IPS-18c (cell line): ENCODE measurements at regions not wholly inside any gene's neighbourhood (a gene's known extent, or its start where the extent isn't known, plus 50 kb on each side); places are given as distances from the start of the nearest gene placed in this dataset.

ENCODE experiments used
- H3K4me3 ChIP-seq: 2 replicates; pipeline ENCODE4 v1.7.0; 2013; ENCODE audit warnings: low read depth, mild to moderate bottlenecking, low read length, moderate library complexity; ENCODE audit not compliant: insufficient read depth
- H3K9me3 ChIP-seq: one replicate; pipeline ENCODE4 v1.6.1; 2013; ENCODE audit warnings: mild to moderate bottlenecking, low read length, moderate library complexity; ENCODE audit not compliant: control insufficient read depth, insufficient read depth

DNA sequence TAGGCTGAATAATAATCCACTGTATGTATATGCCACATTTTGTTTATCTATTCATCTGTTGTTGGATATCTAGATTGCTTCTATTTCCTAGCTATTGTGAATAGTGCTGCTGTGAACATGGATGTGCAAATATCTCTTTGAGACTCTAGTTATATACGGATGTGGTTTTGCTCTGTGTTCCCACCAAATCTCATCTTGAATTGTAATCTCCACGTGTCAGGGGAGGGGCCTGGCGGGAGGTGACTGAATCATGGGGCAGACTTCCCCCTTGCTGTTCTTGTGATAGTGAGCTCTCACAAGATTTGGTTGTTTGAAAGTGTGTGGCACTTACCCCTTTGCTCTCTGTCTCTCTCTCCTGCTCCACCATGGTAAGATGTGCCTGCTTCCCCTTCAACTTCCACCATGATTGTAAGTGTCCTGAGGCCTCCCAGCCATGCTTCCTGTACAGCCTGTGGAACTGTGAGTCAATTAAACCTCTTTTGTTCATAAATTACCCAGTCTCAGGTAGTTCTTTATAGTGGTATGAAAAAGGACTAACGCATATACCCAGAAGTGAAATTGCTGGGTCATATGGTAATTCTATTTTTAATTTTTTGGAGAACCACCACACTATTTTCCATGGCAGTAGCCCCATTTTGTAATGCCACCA is 86.1 kb upstream of the UPP2 start:
- no peaks in the 10 kb centered on the region for H3K9me3 ChIP-seq
- H3K4me3 ChIP-seq, result no peak overlapping the region

DNA sequence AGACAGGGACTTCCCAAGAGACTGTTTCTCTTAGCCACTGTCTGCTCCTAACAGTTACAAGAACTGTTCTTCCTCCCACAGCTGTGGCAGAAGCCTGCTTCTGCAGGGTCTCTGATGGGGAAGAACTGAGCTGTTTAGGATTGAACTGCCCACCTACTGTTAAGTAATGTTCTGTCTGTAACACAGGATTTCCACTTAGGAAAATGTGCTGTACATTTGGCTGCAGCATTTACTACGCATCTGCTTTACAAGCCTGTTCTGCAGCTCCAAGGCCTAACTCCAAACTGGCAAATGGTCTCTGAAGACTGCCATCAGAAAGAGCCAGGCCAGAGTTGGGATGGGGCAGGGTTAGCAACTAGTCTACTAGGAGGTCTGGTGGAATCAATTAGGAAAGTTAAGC is 87.8 kb upstream of the UPP2 start:
- Histone ChIP-seq H3K4me3 (no peak overlapping the region), H3K9me3 (no peaks in the 10 kb centered on the region)

DNA sequence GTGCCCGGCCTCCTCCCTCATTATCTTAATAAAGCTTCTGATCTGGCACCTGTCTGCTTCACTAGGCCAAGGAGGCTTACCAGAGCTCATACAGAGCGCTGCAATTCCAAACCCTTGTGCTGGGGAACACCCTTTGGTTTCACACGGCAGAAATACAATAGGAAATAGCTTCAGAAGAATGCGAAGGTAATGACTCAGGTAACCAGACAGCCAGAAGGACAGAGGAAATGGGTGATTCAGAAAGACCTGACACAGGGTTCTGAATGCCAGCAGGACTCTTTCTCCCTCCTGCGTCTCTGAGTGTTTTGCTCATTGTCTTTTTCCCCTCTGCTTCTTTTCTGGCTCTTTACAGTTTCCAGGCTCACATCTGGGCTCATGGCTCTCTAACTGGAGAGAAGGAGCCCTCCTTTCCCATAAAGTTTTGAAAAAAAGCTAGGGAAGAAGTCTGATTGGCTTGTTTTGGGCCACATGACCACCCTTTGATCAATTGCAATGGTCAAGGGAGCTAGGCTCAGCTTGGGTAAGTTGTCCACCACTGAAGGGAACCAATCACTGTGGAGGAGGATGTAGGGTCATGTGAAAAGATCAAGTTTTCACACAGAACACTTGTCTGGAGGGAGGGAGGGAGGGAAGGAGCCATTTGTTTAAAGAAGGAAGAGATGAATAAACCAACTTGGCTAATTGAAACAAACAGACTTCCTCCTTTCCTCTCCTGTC is 90.5 kb upstream of the UPP2 start:
- H3K4me3 ChIP-seq, result no peak overlapping the region
- H3K9me3 ChIP-seq, result no peaks in the 10 kb centered on the region

DNA sequence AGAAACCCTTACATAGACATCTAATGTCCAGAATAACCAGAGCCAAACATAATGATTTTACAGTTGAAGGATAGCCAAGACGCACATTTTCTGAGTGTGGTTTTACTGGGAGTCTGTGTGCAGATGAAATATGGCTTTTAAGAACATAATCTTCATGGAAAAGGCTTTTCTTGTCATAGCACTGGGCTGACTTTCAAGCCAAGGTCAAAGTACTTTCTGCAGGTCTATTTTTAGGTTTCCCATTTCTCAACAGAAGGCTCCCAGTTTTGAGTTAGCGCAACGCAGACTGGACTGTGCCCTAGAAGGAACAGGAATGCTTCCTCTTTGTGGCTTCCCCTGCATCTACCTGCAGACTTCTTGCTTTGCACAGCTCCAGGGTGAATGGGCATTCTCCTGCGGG is 92.3 kb upstream of the UPP2 start:
- no peak overlapping the region for H3K4me3 ChIP-seq
- H3K9me3 ChIP-seq, result no peaks in the 10 kb centered on the region

DNA sequence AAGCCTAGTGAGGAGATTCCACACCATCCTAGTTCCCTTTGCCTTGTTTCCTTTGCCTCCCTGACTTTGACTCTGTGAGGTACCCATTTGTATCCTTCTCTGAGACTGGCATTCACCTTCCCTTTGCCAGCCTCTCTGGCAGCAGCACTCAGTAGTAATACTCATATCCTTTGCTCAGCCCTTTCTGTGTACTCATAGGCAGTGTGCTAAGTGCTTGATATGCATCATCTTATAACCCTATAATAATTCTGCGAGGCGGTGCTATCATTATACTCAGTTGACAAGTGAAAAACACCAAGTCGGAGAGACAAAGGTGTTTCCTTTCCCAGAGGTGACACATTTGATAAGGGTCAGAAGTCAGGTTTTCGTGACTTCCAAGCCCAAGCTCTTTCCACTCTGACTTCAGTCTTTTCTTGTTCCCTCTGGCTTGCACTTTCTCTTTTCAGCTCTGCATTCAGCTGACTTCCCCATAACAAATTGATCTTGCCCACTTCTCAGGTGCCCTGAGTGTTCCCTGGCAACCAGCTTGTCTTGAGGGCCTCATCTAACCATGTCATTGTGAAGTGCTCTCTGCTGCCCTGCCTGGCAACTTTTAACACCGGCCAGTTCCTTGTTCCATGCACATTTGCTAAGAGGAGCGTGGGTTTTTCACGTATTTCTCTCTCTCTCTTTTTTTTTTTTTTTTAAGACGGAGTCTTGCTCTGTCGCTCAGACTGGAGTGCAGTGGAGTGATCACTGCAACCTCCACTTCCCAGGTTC is 94.5 kb upstream of the UPP2 start:
- H3K9me3 ChIP-seq, result no peaks in the 10 kb centered on the region
- H3K4me3 ChIP-seq, result no peak overlapping the region

DNA sequence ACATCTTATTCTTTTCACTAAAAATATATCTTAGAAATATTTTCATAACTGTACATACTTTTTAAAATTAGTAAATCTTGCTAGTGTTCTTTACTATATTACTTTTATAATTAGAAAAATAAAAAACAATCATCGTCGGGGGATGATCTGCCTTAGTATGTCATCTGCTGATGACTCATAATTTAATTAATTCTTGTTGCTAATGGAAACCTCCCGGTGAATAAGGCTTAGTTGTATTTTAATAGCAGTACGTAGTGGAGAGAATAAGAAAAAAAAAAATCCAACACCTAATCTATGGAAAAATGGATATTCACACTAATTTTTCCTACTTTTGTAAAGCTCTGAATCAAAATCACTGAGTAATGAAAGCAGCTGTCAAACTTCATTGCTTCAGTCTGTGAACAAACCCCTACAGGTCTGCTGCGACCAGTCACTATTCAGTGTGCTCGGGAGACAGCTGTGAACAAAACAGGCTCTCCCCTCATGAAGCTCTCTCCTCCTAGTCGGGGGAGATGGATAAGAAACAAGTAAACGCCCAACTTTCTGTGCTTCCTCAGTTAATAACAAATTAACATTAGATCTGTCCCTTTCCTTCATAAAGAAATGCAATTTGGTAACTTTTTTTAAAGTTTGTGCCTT is 97.4 kb upstream of the UPP2 start:
- Histone ChIP-seq H3K4me3 (no peak overlapping the region), H3K9me3 (no peaks in the 10 kb centered on the region)

DNA sequence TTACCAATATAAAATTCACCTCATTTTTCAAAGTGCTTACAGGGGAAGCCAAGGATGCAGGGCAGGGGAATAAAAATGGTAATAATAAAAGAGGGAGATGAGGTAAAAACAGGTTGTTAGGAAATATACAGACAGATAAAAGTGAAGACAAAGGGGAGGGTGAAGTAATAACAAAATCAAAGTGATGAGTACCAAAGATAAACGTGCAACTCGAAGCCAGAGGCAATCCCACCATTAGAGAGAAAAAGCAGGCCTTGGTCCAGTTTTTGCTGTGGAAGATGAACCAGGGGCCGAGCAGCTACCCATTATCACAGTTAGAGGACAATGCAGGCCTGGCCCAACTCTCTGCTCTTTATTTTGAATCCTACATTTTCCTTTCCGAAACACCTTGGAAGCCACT is 99.6 kb upstream of the UPP2 start:
- no peaks in the 10 kb centered on the region for H3K9me3 ChIP-seq
- no peak overlapping the region for H3K4me3 ChIP-seq

DNA sequence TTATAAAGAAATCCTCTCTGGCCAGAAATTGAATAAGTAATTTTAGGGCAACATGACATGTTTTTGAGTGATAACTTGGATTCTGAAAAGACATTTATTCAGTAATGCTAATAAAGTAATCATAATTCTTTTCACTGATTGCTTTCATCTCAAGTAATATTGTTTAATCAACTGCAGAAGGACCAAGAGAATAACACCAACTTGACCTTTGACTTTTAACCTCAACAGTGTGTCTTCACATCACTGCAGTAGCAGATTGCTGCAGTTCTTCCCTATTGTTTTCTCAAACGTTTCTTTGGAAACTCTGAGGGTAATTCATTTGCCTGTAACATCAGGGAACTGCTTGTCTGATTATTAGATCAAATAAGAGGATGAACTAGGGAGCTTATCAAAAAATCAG is 104.9 kb upstream of the UPP2 start:
- H3K4me3 ChIP-seq, result no peak overlapping the region
- H3K9me3 ChIP-seq, result no peaks in the 10 kb centered on the region

DNA sequence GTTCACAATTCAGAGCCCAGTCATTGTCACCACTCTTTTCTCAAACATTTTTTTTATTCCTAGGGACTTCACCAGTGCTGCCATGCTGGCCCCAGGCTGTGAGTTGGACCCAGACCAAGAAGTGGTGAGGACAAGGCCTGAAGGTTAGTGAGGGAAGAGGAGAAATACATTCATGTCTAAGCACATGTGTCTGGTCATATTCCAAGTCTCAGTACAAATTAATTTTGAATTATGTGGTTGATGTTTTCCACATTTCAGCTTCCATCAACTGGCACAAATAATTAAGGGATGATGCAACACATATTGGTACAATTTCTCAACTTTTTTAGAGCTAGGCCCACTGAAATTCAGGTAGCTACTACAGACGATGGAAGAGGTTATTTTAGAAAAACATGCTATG is 106.6 kb upstream of the UPP2 start:
- Histone ChIP-seq H3K9me3 (no peaks in the 10 kb centered on the region), H3K4me3 (no peak overlapping the region)

DNA sequence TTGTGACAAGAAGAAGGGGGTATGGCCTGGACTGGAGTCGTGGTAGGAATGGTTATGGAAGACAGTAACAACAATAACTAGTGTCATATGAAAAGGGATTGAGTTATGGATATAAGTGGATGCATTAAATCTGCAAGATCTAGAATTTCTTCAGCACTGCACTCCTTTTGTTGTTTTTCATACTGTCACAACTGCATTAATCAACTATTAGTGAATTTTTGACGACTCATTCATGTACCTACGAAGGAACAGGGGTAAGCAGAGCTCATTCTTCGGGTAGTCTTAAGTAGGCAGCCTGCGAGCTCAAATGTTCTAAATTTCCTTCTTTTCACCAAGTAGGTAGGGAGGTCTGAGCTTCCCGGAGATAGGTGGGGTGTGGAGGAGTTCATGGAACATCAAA is 109.7 kb upstream of the UPP2 start:
- H3K9me3 ChIP-seq, result no peaks in the 10 kb centered on the region
- no peak overlapping the region for H3K4me3 ChIP-seq

DNA sequence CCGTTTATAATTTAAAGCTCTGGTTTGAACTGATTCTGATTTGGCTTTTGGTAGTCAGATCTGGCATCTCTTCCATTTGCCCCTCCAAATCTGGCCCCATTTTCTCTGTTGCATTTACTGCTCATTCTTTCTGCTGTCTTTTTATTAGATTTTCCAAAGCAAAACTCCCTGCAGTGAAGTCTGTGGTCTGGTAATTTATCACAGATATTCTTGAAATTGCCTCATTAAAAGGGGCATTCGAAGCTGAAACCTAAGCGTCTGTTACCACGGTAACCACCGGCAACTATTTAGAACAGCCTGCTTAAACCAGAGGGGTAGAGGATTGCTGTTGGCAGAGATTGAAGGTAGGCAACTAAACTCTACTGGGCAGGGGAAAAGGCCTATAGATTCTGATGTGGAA is 111.5 kb upstream of the UPP2 start:
- Histone ChIP-seq H3K4me3 (no peak overlapping the region), H3K9me3 (no peaks in the 10 kb centered on the region)

DNA sequence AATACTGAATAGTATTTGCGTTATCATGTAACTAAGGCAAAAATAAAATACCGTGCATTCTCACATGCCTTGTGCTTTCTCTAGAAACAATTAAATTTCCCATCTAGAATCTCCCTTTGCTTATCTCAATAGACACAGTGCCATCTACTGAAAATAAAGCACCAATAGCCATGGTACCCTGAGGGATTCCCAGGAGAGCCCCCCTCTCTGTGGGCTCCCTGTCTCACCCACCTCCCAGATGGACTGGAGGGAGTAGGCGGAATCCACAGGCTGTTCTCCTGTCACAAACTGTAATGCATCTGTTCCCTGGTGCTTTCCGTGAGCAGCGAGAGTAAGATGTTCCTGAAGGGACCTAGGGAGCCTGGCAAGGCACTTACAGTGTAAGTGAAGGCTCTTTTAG is 112.4 kb upstream of the UPP2 start:
- no peaks in the 10 kb centered on the region for H3K9me3 ChIP-seq
- no peak overlapping the region for H3K4me3 ChIP-seq

DNA sequence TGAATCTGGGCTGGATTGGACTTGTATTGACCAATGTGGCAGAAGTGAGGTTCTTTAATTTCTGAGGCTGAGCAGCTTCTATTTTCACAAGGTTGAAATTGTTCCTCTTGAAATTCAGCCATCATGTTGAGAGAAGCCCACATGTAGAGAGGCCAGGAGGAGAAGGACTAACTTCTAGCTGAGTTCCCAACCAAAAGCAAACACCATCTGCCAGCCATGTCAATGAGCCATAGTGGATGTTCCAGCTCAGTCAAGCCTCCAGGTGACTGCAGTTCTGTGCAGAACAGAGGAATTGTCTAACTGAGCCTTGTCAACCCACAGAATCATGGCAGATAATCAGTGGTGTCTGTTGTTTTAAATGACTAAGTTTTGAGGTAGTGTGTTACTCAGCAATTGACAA is 110.6 kb upstream of the ACVR1 start:
- no peak overlapping the region for H3K4me3 ChIP-seq
- H3K9me3 ChIP-seq, result no peaks in the 10 kb centered on the region

DNA sequence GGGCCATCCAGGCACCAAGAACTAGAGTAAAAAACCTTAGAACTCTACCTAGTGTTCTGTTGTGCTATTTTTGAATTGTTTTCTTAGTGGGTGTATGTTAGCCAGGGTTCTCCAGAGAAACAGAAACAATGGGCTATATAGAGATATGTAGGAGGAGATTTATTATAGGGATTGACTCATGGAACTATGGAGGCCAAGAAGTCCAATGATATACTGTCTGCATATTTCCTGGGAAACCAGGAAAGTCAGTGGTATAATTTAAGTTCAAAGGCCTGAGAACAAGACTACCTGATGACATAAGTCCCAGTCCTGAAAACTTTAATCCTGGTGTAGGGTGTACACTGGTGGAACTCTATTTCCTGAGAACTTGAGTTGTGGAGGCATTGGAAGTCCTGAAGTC is 108.7 kb upstream of the ACVR1 start:
- Histone ChIP-seq H3K9me3 (peaks cover 4% of the 10 kb centered on the region), H3K4me3 (no peak overlapping the region)

DNA sequence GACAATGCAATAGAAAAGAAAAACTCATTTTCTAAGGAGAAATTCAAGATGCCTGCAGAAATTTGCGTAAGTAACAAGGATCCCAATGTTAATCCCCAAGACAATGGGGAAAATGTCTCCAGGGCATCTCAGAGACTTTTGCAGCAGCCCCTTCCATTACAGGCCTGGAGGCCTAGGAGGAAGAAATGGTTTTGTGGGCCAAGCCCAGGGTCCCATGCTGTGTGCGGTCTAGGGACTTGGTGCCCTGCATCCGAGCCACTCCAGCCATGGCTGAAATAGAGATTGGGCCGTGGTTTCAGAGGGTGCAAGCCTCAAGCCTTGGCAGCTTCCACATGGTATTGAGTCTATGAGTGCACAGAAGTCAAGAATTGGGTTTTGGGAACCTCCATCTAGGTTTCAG is 103.9 kb upstream of the ACVR1 start:
- Histone ChIP-seq H3K9me3 (peaks cover 9% of the 10 kb centered on the region), H3K4me3 (0 out of 2 replicates have a peak overlapping the region, but pooled peaks have one; percentile 9)

DNA sequence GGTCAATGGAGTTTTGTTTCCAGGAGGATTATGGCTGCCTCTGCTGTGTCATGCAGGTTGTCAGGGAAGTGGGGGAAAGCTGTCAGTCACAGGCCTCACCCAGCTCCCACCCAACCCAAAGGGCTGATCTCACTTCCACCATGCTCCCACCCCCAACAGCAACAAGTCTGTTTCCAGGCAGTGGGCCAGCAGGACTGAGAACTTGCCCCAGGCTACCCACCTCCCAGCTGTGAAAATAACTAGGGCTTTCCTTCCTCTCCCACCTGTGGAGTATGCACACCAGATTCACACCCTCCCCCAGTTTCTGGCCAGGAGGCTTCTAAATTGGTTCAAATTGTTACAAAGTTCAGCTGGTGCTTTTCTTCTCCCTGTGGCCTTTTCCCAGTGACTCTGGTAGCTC is 95.6 kb upstream of the ACVR1 start:
- no peak overlapping the region for H3K4me3 ChIP-seq
- H3K9me3 ChIP-seq, result peaks cover 2% of the 10 kb centered on the region

DNA sequence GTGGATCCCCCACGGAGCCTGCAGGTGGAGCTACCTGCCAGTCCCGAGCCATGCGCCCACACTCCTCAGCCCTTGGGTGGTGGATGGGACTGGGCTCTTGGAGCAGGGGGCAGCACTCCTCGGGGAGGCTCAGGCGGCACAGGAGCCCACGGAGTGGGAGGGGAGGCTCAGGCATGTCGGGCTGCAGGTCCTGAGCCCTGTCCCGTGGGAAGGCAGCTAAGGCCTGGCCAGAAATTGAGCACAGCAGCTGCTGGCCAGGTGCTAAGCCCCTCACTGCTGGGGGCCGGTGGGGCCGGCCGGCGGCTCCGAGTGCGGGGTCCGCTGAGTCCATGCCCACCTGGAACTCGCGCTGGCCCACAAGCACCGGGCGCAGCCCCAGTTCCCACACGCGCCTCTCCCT is 91.7 kb upstream of the ACVR1 start:
- Histone ChIP-seq H3K9me3 (peaks cover 2% of the 10 kb centered on the region), H3K4me3 (no peak overlapping the region)

DNA sequence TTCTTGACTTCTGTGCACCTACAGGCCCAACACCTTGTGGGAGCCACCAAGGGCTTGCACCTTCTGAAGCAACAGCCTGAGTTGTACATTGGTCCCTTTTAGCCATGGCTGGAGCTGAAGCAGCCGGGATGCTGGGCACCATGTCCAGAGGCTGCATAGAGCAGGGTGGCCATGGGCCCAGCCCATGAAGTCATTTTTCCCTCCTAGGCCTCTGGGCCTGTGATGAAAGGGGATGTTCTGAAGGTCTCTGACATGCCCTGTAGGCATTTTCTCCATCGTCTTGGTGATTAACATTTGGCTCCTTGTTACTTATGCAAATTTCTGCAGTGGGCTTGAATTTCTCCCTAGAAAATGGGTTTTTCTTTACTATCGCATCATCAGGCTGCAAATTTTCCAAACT is 83.1 kb upstream of the ACVR1 start:
- H3K9me3 ChIP-seq, result peaks cover 4% of the 10 kb centered on the region
- no peak overlapping the region for H3K4me3 ChIP-seq
